ENCODE measurements at regions not wholly inside any gene's neighbourhood (a gene's known extent, or its start where the extent isn't known, plus 50 kb on each side); places are given as distances from the start of the nearest gene placed in this dataset.

DNA sequence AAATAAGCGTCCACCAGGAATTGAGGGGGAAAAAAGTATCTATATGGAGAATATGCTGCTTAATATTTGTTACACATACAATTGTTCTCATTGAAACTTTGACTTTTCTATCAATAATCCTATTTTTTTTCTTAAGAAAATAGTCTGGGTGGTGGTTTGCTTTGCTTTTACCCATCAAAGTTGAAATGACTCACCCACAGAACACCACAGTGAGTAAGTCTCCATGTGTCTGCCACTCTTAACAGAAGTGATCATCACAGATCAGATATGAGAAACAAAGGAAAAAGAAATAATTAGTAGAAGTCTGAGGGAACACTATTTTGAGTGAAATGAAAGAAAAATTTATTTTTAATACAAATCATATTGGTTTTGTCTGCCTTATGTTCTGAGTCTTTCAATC, 742.8 kb downstream of the CDH9 start:
- no peak for TF ChIP-seq YY1 (IDR thresholded peaks at IDR 0.05; ENCODE audit: insufficient read depth, insufficient read length)
- no peak for TF ChIP-seq SUZ12 (IDR thresholded peaks at IDR 0.05; ENCODE audit: extremely low read depth, insufficient read depth, insufficient read length)

Measured in NT2/D1 (cell line).